ENCODE measurements at regions not wholly inside any gene's neighbourhood (a gene's known extent, or its start where the extent isn't known, plus 50 kb on each side); places are given as distances from the start of the nearest gene placed in this dataset.

DNA sequence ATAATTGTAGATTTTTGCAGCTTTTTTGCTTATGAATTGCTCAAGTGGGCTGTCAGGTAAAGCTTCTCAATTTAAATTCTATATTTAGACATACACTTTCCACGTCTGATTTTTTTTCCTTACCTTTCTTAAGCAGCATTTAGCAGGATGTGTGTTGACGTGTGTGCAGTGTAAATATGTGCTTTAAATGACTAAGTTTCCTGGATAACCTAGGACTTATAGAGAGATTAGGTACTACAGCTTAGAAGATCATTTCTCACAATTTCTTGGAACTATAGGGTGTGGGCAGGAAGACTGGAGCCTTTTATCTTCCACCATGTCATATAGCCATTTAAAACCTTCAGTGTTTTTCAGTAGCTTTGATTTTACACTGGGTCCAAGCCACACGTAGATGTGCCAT is 263.5 kb downstream of the NOVA1 start:
- no peak for TF ChIP-seq POLR2A (IDR thresholded peaks at IDR 0.05)
- TF ChIP-seq, protein P1, sequence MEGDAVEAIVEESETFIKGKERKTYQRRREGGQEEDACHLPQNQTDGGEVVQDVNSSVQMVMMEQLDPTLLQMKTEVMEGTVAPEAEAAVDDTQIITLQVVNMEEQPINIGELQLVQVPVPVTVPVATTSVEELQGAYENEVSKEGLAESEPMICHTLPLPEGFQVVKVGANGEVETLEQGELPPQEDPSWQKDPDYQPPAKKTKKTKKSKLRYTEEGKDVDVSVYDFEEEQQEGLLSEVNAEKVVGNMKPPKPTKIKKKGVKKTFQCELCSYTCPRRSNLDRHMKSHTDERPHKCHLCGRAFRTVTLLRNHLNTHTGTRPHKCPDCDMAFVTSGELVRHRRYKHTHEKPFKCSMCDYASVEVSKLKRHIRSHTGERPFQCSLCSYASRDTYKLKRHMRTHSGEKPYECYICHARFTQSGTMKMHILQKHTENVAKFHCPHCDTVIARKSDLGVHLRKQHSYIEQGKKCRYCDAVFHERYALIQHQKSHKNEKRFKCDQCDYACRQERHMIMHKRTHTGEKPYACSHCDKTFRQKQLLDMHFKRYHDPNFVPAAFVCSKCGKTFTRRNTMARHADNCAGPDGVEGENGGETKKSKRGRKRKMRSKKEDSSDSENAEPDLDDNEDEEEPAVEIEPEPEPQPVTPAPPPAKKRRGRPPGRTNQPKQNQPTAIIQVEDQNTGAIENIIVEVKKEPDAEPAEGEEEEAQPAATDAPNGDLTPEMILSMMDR (IDR thresholded peaks at IDR 0.05): no peak
- intact Hi-C loops (cut with DNase I): no loop called here
- Histone ChIP-seq H3K36me3 (no peaks in the 10 kb centered on the region), H3K9me3 (no peaks in the 10 kb centered on the region), H3K27ac (no peak overlapping the region), H3K4me3 (replicated peaks in 1 of 3) (no peak overlapping the region), H3K27me3 (no peaks in the 10 kb centered on the region), H3K4me1 (no peaks in the 10 kb centered on the region)
- WGBS, 2 donors: 72 to 79% methylated on average over 3 of the region's 3 CpGs
- DNase-seq: no peak

DNA sequence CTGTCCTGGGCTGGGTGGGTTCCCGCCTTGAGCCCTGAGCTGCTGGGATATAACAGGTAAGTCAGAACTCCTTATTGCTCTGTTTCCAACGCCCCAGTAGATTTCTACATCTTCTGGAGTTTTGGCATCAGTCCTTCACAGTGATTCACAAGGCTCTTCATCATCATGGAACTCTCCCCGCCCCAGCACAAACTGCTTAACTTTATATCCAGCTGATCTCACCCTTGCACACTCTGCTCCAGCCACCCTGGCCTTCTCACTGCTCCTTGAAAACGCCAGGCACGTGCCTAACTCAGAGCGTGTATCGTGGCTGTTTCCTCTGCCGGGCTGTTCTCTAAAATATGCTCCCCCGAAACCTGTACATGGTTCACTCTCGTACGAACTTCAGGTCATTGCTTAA is 264.9 kb downstream of the NOVA1 start:
- no peaks in the 10 kb centered on the region for H3K4me1 ChIP-seq
- 84 to 90% methylated on average over 10 to 11 of the region's 11 CpGs for WGBS, 2 donors
- no peak overlapping the region for H3K4me3 ChIP-seq (replicated peaks in 1 of 3)
- no peaks in the 10 kb centered on the region for H3K9me3 ChIP-seq
- intact Hi-C loops (cut with DNase I): no loop called here
- no peak for TF ChIP-seq POLR2A (IDR thresholded peaks at IDR 0.05)
- TF ChIP-seq, protein P1 (IDR thresholded peaks at IDR 0.05): no peak
- H3K36me3 ChIP-seq: no peaks in the 10 kb centered on the region
- no peak overlapping the region for H3K27ac ChIP-seq
- DNase-seq: no peak
- no peaks in the 10 kb centered on the region for H3K27me3 ChIP-seq

DNA sequence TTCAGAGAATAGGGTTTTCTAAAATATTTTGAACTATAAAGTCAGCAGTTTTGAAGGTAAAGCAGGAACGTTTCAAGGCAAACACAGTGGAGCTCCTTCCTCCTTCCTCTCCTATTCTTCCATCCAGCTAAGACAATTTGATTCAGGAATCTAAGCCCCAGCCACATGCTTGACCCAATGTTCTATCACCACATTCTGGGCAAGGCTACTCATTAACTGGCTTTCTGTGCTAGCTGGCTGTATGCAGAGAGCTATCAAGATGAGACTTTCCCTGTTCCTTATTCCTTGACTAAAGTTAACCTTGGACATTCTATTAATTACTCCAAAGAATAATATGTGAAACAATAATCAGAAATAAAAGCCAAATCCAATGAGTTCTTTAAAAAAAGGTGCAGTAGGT is 266.9 kb downstream of the NOVA1 start:
- Histone ChIP-seq H3K4me3 (replicated peaks in 1 of 3) (no peak overlapping the region), H3K4me1 (no peaks in the 10 kb centered on the region), H3K9me3 (no peaks in the 10 kb centered on the region), H3K27me3 (no peaks in the 10 kb centered on the region), H3K36me3 (no peaks in the 10 kb centered on the region), H3K27ac (no peak overlapping the region)
- intact Hi-C loops (cut with DNase I): no loop called here
- WGBS, 2 donors: 46 to 53% methylated on average over 1 of the region's 1 CpG
- TF ChIP-seq POLR2A (IDR thresholded peaks at IDR 0.05): no peak
- TF ChIP-seq, protein P1 (IDR thresholded peaks at IDR 0.05): no peak
- DNase-seq: no peak

DNA sequence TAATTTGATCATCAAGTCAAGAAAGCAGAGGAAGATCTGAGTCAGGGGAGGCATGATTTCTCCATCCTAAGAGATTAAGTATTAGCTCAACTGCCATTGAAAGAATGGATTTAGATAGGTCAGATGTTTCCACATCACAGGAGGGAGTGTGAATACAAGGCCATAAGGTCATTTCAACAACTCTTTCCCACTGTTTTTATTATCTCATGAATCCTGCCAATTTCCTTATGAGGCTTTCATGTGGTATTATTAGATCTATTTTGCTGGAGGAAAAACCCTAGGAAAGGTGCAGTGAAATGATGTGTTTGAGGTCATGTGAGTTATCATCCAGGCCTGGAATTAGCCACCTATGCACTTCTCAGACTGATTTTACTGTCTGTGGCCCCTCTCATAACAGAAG is 269.0 kb downstream of the NOVA1 start:
- no peak for TF ChIP-seq POLR2A (IDR thresholded peaks at IDR 0.05)
- TF ChIP-seq, protein P1 (IDR thresholded peaks at IDR 0.05): no peak
- Histone ChIP-seq H3K27me3 (no peaks in the 10 kb centered on the region), H3K4me1 (no peaks in the 10 kb centered on the region), H3K36me3 (no peaks in the 10 kb centered on the region), H3K4me3 (replicated peaks in 1 of 3) (no peak overlapping the region), H3K27ac (no peak overlapping the region), H3K9me3 (no peaks in the 10 kb centered on the region)
- no peak for DNase-seq
- intact Hi-C loops (cut with DNase I): no loop called here

DNA sequence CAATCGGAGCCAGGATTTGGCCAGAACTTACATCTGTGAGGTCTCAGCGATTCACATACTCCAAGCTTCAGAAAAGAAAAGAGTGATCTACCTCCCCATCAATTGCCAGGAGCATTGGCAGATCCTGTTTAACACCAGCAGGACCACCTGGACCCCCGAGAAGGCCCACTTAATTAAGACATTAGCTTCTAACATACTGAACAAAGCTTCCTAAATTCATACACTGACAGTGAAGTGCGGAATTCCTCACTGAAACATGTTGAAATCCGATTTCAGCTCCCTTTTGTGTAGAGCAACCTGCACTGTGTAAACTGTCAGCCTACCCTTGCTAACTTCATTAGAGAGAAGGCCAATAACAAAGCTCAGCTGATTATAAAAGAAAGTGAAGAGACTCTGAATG is 274.0 kb downstream of the NOVA1 start:
- no peaks in the 10 kb centered on the region for H3K27me3 ChIP-seq
- H3K9me3 ChIP-seq: no peaks in the 10 kb centered on the region
- intact Hi-C loops (cut with DNase I): no loop called here
- no peaks in the 10 kb centered on the region for H3K4me1 ChIP-seq
- 56 to 64% methylated on average over 5 of the region's 5 CpGs for WGBS, 2 donors
- H3K27ac ChIP-seq: no peak overlapping the region
- no peak overlapping the region for H3K4me3 ChIP-seq (replicated peaks in 1 of 3)
- TF ChIP-seq, protein P1 (IDR thresholded peaks at IDR 0.05): no peak
- no peak for TF ChIP-seq POLR2A (IDR thresholded peaks at IDR 0.05)
- no peaks in the 10 kb centered on the region for H3K36me3 ChIP-seq
- DNase-seq: no peak
